COLO668 (cell line): ENCODE measurements at regions not wholly inside any gene's neighbourhood (a gene's known extent, or its start where the extent isn't known, plus 50 kb on each side); places are given as distances from the start of the nearest gene placed in this dataset.
"Not testable (repeated sequence)": the region's sequence is repeated elsewhere in the genome, so short reads cannot be mapped to it uniquely, and the experiment has no call there.

Source experiments
- DNase-seq: peaks from one replicate; lab custom pipeline; 2025; ENCODE audit not compliant: unreplicated experiment; lab: John Stamatoyannopoulos, UW

DNA sequence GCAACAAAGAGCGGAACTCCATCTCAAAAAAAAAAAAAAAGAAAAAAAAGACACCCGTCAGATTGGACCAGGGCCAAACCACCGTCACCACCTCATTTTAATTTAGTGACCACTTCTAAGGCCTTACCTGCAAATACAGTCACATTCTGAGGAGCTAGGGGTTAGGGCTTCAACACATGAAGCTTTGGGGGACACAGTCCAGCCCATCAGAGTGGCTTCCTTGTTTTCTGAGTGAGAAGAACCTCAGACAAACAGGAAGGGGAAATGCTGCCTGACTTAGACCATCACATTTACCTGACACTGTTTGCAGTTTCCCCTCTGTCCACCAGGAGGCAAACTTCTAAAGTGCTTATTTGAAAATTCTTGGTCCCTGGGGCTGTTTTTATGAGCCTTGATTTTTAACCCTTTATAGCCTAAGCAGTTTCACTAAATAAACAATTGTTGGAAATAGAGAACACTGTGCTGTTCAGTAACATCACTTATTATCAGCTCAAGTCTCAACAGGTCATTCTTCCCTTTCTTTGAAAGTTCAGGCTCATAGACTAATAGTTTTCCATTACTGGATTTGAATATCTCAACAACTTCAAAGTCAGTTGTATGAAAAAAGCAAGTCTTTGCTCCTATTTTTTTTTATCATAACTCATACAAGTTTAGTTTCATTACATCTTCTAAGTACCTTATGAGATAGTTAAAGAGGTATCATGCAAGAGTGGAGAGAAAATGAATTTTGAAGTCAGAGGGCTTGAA lies 74.9 kb upstream of the WASF3 start:
- peak; percentile 86 for DNase-seq

DNA sequence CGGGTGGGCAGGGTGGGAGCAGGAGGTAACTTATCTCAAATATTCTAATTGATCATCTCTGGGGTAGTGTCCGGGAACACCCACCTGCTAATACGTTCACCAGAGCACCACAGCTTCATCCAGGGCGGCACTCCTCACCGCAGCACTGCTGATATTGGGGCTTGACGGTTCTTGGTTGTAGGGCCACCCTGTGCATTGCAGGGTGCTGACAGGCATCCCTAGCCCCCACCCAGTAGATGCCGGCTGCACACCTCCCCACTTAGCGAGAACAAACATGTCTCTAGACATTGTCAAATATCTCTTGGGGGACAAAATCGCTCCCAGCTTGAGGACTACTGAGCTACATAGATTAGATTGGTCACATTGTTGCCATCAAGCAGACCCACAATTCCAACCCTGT lies 73.9 kb upstream of the WASF3 start:
- DNase-seq, result no peak

DNA sequence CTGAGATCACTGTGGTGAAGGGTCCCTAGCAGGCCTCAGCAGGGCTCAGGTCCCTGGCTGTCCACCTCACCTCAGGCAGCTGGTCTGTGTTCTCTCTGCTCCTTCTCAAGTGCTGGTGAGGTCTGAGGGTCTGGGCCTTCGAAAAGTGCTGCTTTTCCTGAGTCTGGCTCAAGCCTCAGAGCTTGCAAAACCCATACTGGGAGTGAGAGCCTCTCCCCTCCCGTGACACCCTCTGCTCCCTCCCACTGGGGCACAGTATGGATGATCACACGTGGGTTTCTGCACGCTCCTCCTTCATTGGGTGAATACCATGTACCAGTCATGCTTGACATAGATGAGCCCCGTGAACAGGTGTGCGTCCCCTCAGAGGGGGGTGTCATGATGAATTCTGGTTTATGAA lies 73.3 kb upstream of the WASF3 start:
- DNase-seq, result no peak

DNA sequence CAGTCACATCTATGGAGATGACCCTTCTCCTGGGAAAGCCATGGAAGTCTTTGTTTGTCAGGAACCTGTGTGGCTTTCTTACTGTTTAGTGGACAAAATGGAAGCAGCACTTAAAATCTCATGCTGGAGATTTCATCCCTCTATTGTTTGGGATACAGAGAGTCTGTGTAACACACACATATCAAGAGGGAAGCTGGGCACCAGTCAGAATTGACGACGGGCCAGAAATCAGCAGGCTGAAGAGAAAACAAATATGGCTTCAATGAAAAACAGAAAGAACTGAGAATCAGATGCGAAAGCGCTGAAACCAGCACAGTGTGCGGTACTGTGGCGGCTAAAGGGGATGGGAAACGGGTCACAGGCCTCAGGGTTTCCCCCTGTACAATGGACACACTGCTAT lies 72.2 kb upstream of the WASF3 start:
- DNase-seq, result no peak

DNA sequence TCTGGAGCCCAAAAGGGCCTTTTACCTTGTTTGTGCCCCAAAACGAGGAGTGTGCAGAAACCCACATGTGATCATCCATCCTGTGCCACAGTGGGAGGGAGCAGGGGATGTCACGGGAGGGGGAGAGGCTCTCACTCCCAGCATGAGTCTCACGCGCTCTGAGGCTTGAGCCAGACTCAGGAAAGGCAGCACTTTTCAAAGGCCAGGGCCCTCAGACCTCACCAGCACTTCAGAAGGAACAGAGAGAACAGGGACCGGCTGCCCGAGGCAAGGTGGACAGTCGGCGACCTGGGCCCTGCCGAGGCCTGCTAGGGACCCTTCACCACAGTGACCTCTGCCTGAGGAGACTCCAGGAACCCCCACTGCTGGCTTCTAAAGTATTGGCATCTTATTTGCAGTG lies 71.7 kb upstream of the WASF3 start:
- DNase-seq, result no peak

DNA sequence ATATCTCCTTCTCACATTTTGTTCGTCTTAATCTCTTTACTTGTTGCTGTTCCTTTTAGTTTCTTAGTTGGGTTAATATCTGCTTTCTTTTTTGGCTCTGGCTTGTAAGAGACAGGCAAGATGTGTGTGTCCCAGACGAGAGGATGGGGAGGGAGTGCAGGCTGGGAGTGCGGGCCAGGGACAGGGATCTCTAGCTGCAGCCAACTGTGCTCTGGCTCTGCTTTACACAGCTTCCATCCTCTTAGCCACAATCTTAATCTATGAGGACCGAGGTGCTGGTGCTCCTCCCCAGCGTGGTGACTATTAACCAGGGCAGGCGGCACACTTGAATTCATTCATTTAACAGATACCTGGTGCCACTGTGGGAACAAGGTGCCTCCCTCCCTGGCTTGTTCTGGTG lies 70.9 kb upstream of the WASF3 start:
- DNase-seq, result no peak

DNA sequence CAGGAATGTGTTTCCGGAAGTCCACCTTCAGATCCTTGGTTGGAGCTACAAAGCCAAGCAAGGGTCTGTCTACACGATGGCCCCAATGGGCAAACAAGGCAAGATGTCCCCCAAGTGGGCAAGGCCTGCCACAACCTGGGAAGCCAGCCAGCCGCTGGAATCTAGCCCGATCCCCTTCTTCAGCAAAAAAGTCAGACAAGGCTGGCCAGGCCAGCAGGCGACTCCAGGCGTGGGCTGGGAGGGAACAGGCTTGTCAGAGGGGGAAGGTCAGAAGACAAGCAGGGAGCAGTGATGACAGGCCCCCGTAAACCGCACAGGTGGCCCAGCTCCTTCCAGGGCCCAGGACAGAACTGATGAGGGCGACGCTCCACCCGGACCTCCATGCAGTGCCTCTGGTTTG lies 69.7 kb upstream of the WASF3 start:
- DNase-seq, result no peak

DNA sequence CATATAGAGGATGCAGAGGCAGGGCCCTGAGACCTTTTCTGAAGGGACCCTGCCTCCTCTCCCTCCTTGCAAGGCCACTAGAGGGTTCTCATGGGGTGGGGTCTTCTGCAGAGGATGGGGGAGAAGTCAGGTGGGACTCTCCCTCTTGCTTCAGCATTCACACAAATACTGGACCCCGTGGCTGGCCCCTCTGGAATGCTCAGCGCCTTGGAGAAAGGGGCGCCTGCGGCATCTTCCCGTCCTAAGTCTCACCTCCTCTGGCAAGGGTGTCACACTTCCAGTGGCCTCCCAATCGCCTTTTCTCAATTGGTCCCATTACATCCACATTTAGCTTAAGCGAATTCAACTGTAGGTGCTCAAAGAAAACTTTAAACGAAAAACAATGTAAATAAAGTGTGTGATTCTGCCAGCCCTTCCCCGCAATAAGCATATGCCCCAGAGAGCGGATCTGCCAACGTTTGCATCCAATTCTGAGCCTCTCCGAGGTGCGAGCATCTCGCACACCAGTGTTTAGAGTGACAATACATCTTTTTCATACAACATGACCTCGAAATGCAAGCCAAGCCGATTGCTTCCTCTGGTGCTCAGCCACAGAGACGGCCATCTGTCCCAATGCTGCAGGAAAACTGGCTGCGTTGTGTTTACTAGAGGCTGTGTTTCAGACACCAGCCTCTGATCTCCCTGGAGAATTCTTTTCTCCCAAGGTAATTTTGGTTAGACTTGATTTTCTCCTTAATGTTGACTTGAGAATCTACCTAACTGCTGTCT lies 69.1 kb upstream of the WASF3 start:
- DNase-seq, result no peak

DNA sequence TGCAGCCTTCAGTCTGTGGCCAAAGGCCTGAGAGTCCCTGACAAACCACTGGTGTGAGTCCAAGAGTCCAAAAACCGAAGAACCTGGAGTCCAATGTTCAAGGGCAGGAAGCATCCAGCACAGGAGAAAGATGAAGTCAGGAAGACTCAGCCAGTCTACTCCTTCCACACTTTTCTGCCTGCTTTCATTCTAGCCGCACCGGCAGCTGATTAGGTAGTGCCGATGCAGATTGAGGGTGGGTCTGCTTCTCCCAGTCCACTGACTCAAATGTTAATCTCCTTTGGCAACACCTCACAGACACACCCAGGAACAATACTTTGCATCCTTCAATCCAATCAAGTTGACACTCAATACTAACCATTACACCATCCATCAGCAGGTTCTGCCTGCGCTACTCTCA lies 65.2 kb upstream of the WASF3 start:
- not testable (repeated sequence) for DNase-seq

DNA sequence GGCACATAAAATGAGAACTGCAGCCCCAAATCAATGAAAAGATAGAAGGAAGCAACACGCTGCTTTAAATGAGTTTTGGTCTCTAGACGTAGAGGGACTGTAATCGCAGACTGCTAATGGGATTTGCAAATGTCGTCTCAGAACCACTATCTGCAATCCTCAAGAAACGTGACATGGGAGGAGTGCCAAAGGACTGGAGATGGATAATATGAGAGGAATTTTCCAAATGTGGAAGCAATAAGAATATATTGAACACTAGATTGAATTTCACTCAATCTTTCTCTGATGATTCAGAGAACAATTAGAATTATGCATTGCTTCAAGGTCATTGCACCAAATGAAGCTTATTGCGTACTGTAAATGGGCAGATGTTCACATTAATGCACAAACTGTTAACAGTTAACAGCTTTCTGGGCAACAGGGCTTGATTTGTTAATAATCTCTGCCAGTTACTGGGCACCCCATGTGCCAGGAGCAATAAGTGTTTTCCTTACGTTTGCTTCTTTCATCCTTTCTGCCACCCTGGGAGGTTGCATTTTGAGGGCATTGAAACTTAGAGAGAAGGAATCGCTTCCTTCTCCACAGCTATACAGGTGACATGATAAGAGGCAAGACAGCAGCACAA lies 62.8 kb upstream of the WASF3 start:
- no peak for DNase-seq

DNA sequence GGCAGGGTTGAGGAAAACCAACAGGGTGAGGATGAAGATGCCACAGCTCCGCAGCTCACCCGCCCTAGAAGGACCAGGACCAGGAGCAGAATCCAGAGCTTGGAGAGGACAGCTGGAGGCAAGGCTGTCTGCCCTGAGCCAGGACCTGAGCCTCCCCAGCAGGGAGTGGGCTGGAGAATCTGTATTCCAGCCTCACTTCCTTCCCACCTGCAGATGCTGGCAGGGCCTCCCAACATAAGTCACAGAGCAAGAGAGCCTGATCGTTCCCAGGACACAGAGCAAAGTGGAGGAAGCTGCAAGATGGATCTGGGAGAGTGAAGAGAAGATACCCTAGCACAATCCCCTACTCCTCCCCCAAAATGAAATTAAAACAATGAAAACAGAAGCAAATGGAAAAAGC lies 61.7 kb upstream of the WASF3 start:
- DNase-seq, result no peak

DNA sequence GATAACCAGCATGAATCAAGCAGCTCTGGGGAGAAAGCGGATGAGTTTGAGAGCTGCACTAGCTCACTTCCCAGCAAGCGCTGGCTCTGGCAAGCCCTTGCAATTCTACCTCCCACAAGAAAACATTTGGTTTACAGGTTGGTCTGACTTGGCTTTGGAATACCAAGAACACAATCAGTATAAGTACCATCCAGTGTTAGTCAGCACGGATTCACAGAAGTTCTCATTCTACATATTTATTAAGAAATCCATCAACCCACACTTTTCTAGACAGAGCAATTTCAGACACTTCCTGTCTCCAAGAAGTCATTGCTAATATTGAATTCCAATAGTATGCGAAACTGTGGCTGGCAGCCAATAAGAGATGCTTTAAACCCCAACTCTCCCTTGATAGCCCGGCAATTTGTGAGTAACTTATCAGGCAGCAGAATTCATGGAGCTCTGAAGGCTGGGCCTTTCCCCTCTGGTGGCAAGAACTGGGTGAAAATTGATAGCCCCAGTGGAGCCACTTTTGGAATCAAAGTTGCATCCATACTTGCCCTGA lies 59.4 kb upstream of the WASF3 start:
- DNase-seq, result no peak

DNA sequence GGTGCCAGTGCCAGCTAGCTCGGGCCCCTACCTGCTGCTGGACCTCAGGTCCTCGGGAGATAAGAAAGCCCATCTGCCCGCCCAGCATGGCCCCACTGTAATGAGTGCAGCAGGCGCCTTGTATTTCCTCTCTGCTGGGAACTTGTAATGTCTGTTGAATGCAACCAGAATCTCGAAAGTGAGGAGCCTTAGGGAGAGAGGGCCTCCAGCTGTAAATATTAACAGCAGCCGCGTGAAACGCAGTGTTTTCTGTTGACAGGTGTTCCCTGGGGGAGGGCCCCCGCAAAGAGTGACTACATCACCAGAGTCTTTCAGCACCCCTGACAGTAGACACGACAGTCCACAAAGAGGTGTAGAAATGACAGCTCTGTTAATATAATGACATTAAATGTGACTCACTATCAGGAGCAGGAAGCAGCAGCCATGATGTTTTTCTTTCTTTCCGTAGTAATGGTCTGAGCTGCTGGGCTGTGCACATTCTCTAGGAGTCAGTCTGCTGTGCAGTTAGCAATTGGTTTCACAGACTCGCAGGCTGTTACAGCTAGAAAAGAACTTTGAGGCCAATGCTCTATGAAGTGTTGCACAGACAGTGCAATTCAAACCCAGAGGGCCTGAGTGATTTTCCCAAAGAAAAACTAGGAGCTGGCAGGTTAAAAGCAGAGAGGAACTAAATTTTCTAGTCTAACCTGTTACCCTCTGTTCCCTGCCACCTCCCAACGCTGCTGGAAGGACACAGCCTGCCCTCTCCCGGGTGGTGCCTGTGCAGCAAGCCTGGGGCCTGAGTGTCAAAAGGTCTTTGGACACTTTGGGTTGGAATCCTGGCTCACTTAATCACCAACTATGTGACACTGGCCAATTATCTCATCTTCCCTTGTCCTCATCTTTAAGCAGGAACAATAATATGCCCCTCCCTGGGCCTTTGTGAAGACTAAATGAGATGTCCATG lies 58.6 kb upstream of the WASF3 start:
- peak; percentile 48 for DNase-seq

DNA sequence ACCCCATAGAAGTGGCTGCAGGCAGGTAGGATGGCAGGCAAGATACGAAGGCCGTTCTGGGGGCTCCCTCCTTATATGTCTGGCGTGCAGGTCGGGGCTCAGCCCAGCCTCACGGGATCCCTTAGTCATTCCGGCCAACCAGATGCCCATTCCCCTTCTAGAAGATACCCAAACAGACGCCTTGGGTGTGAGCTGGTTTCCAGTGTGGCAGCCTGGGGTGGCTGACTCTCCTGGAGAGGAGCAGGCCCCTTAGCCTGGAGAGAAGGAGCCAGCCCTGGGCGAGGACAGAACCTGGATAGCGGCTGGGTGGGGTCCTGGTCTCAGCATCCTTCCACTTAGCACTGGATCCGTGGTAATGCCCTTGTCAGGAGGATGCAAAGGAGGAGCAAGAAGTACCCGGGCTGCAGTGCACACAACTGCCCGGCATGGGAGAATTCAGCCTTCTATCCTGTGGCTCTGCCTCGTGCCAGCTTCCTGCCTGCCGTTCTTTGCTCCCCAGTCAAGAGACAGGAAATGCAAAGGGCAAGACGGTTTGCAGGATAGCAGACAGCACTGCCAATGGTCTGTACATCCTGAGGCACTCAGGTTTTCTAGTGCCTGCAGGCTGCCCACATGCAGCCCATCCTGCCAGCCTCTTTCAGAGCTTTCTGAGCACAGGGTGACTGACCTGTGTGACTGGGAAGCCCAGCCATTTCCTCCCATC lies 56.7 kb upstream of the WASF3 start:
- DNase-seq, result no peak

DNA sequence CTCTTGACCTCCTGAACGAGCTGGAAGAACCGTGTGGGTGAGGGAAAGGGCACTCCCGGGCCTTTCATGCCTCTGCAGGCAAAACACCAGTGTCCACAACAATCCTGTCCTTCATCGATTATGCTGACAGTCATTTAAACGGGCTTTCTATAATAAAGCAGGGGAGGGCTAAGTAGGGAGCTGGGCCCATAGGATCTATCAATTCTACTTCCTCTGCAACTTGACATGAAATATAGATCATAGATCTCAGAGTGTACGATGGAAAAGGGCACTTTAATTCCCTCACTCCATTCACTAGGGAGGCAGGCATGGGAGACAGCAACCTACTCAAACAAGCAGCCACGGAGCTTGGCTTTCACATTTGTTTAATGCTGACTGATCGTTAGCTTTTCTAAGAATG lies 55.8 kb upstream of the WASF3 start:
- no peak for DNase-seq

DNA sequence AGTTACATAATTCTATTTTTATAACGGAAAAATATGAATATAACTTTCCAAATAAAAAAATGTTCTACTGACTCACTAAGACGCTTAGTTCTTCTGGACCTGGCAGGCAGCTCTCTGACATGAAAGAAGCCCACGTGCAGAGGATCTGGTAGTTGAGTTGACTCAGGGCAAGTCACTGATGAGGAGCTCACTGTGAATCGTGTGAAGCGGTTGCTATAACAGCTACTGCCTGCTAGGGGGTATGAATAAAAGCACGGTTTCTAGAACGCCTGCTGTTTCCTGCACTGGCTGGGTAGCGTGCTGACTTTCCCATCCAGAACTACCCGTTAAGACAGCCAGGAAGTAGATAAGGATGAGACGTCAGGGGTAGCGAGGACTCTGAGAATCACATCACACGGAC lies 54.7 kb upstream of the WASF3 start:
- no peak for DNase-seq

DNA sequence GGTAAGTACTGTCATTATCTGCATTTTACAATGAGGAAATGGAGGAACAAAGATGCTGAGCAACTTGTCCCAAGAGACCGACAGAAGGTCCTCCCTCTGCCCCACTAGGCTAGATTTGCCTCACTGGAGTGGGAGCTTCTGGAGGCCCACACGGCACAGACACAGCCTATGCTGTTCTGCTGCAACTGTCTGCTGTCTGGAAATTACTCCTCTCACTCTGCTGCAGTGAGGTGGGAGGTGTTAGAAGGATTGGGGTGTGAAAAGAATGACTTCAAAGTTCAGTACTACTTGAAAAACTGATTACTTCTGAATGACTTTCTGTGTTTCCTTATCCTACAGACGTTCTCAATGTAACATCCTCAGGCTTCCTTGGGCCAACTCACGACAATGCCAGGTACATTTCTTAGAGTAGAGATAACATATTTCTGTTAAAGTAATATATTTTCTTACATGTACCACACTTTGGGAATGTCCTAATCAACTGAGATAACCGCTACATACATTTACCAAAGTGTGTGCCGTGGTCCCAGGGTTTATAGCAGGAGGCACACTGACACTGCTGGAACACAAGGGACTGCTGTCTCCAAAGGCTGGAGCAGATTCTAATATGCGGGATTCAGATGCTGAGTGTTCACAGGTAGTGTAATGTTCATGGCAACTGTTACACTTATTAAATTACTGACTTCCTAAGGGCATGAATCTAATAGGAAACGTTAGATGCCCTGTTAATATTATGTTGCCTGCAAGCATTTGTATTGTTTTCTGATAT lies 53.5 kb upstream of the WASF3 start:
- DNase-seq, result no peak
